ENCODE measurements at regions not wholly inside any gene's neighbourhood (a gene's known extent, or its start where the extent isn't known, plus 50 kb on each side); places are given as distances from the start of the nearest gene placed in this dataset.

DNA sequence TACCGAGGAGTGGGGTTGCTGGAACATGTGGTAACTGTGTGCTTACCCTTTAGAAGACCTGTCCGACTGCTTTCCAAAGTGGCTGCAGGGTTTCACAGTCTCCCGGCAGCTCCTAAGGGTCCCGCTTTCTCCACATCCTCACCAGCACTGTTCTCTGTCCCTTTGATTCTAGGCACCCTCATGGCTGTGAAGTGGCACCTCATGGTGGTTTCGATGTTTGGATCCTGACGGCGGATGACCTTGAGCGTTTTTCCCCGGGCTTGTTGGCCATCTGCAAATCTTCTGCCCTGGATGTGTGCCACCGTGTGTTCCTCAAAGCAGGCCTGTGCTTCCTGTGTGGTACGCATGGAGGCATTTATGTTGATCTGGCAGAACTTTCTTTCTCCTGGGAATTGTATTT lies 292.5 kb upstream of the HDAC4 start:
- H3K9ac ChIP-seq (ENCODE audit: low read length): no peak overlapping the region
- no peaks in the 10 kb centered on the region for H3K27me3 ChIP-seq (ENCODE audit: control insufficient read depth, insufficient read depth, low read length)
- H3K27ac ChIP-seq (ENCODE audit: low read depth, low read length): no peak overlapping the region

DNA sequence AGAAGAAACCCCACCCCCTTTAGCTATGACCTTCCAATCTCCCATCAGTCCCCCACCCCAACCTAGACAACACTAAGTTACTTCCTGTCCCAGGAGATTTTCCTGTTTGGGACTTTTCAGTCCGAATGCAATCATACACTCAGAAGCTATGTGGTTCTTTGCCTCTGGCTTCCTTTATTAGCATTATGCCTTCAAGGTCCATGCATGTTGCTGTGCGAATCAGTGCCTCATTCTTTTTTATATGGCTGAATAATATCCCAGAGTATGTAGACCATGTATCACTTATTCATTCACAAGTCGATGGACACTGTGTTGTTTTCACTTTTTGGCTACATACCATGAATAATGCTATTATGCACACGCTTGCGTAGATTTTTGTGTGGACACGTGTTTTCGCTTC lies 292.1 kb upstream of the HDAC4 start:
- H3K36me3 ChIP-seq (ENCODE audit: control insufficient read depth, insufficient read depth, low read length): no peaks in the 10 kb centered on the region
- no peak overlapping the region for H3K27ac ChIP-seq (ENCODE audit: low read depth, low read length)
- no peaks in the 10 kb centered on the region for H3K4me1 ChIP-seq (ENCODE audit: control insufficient read depth, insufficient read depth, low read length)
- H3K27me3 ChIP-seq (ENCODE audit: control insufficient read depth, insufficient read depth, low read length): no peaks in the 10 kb centered on the region
- H3K9ac ChIP-seq (ENCODE audit: low read length): no peak overlapping the region
- H3K4me3 ChIP-seq (ENCODE audit: low read length): no peak overlapping the region

More for the DNA sequence above, 292.5 kb upstream of the HDAC4 start:
- Histone ChIP-seq H3K4me1 (ENCODE audit: control insufficient read depth, insufficient read depth, low read length) (no peaks in the 10 kb centered on the region), H3K4me3 (ENCODE audit: low read length) (no peak overlapping the region), H3K36me3 (ENCODE audit: control insufficient read depth, insufficient read depth, low read length) (no peaks in the 10 kb centered on the region)

DNA sequence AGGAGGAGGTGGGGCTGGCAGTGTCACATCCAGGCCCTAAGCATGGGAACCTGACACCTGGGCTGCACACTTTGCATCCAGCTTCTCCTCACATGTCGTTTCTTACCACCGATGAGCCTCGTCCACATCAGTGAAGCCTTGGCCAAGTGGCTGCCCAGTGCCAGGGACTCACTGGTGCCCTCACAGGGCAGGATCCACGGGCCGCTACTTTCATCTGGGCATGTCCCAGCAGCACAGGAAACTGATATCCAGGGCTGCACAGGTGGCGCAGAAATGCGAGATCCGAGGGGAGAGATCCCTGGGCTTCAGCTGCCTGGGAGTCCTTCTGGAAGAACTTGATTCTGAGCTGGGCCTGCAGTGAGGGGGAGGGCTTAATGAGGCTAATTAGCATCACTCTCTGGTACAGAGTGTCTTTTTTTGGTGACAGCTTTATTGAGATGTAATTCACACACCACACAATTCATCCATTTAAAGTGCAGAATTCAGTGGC lies 291.6 kb upstream of the HDAC4 start:
- Histone ChIP-seq H3K9ac (ENCODE audit: low read length) (no peak overlapping the region), H3K4me1 (ENCODE audit: control insufficient read depth, insufficient read depth, low read length) (no peaks in the 10 kb centered on the region)

DNA sequence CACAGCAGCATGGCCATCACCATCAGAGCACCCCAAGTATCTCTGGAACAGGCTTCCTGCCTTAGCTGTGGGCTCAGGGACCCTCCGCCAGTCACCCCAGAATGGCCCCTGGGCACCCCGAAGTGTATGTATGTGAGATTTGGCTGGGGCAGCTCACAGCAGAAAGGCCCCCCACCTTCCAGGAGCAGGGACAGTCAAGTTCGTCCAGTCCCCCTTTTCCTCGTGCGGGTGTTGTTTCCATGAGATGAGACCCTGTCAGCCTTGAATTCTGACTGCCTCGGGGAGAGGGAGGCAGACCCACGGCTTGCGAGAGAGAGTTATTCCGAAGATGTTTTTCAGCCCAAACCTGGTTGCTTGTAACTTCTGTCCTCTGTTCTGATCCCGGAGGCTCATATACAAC lies 290.9 kb upstream of the HDAC4 start:
- H3K36me3 ChIP-seq (ENCODE audit: control insufficient read depth, insufficient read depth, low read length): no peaks in the 10 kb centered on the region
- H3K4me3 ChIP-seq (ENCODE audit: low read length): no peak overlapping the region
- H3K27ac ChIP-seq (ENCODE audit: low read depth, low read length): no peak overlapping the region
- no peaks in the 10 kb centered on the region for H3K4me1 ChIP-seq (ENCODE audit: control insufficient read depth, insufficient read depth, low read length)
- H3K9ac ChIP-seq (ENCODE audit: low read length): no peak overlapping the region
- H3K27me3 ChIP-seq (ENCODE audit: control insufficient read depth, insufficient read depth, low read length): no peaks in the 10 kb centered on the region

More for the DNA sequence above, 291.6 kb upstream of the HDAC4 start:
- H3K27me3 ChIP-seq (ENCODE audit: control insufficient read depth, insufficient read depth, low read length): no peaks in the 10 kb centered on the region
- no peak overlapping the region for H3K4me3 ChIP-seq (ENCODE audit: low read length)
- H3K27ac ChIP-seq (ENCODE audit: low read depth, low read length): no peak overlapping the region
- H3K36me3 ChIP-seq (ENCODE audit: control insufficient read depth, insufficient read depth, low read length): no peaks in the 10 kb centered on the region

DNA sequence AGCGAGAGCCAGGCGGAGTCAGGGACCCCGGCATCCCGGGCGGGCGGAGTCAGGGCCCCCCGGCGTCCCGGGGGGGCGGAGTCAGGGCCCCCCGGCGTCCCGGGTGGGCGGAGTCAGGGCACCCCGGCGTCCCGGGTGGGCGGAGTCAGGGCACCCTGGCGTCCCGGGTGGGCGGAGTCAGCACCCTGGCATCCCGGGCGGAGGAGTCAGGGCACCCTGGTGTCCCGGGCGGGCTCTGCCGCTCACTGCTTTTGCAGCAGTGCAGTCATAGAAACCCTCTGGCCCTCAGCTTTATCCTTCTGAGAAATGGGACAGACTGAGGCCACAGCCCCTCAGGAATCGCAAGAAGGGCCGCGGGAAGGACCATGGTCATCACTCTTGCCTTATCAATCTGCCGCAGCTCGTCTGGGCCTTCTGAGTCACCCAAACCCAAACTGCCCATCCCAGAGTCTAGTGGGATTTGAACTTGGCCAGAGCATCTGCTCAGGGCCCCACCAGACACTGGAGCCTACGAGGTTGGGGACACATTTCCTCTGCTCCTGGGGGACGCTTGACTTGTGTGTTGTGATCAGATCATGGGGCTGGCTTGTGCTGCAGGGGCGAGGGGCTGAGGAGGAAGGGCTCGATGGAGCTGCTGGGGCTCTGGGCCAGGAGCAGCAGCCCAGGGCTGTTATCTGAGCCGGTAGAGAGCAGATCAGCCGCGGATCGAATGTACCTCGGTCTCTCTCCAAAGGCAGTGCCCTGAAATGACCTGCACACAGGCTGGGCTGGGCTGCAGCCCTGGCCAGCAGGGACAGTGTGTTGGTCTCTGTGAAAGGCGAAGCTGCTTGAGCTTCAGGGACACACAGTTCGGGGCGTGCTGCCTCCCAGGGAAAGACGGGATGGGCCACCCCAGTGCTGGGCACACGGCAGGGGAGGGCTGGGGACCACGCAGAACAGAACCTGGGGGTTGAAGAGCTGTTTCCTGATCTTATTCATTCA lies 290.1 kb upstream of the HDAC4 start:
- no peaks in the 10 kb centered on the region for H3K4me1 ChIP-seq (ENCODE audit: control insufficient read depth, insufficient read depth, low read length)
- H3K27ac ChIP-seq (ENCODE audit: low read depth, low read length): no peak overlapping the region
- no peaks in the 10 kb centered on the region for H3K27me3 ChIP-seq (ENCODE audit: control insufficient read depth, insufficient read depth, low read length)
- no peak overlapping the region for H3K4me3 ChIP-seq (ENCODE audit: low read length)
- no peak overlapping the region for H3K9ac ChIP-seq (ENCODE audit: low read length)
- H3K36me3 ChIP-seq (ENCODE audit: control insufficient read depth, insufficient read depth, low read length): no peaks in the 10 kb centered on the region

DNA sequence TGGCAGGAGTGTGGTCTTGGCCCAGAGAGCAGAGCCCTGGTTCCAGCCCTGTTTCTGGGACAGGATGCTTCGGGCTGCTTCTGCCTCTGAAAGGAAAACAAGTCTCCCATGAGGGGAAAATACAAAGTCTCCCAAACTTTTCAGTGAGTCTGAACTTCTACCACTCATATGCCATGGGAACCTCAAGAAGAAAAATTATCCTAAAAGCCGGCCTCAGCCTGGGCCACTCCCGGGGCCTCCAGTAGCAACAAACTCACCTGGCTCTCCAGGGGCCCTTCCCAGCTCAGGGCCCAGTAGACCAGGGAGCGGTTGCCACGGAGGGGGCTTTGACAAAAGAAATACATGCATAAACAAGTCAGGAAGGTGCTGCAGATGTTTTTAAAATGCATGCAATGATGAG lies 289.2 kb upstream of the HDAC4 start:
- H3K9ac ChIP-seq (ENCODE audit: low read length): no peak overlapping the region
- no peaks in the 10 kb centered on the region for H3K27me3 ChIP-seq (ENCODE audit: control insufficient read depth, insufficient read depth, low read length)
- no peak overlapping the region for H3K27ac ChIP-seq (ENCODE audit: low read depth, low read length)
- no peaks in the 10 kb centered on the region for H3K36me3 ChIP-seq (ENCODE audit: control insufficient read depth, insufficient read depth, low read length)
- H3K4me3 ChIP-seq (ENCODE audit: low read length): no peak overlapping the region
- no peaks in the 10 kb centered on the region for H3K4me1 ChIP-seq (ENCODE audit: control insufficient read depth, insufficient read depth, low read length)

DNA sequence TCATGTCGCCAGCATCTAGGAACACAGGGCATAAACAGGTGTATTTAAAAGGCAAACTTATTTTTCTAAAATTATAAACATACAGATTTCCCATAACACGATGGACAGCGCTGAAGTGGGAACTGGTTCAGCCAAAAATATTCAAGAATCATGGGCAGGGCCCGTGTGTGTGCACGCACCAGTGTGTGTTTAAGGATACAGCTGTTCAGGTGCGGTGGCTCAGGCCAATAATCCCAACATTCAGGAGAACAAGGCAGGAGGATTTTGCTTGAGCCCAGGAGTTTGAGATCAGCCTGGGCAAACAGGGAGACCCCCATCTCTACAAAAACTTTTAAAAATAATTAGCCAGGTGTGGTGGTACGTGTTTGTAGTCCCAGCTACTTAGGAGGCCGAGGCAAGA lies 288.6 kb upstream of the HDAC4 start:
- H3K27ac ChIP-seq (ENCODE audit: low read depth, low read length): no peak overlapping the region
- no peak overlapping the region for H3K4me3 ChIP-seq (ENCODE audit: low read length)
- H3K4me1 ChIP-seq (ENCODE audit: control insufficient read depth, insufficient read depth, low read length): no peaks in the 10 kb centered on the region
- H3K27me3 ChIP-seq (ENCODE audit: control insufficient read depth, insufficient read depth, low read length): no peaks in the 10 kb centered on the region
- no peak overlapping the region for H3K9ac ChIP-seq (ENCODE audit: low read length)
- H3K36me3 ChIP-seq (ENCODE audit: control insufficient read depth, insufficient read depth, low read length): no peaks in the 10 kb centered on the region

DNA sequence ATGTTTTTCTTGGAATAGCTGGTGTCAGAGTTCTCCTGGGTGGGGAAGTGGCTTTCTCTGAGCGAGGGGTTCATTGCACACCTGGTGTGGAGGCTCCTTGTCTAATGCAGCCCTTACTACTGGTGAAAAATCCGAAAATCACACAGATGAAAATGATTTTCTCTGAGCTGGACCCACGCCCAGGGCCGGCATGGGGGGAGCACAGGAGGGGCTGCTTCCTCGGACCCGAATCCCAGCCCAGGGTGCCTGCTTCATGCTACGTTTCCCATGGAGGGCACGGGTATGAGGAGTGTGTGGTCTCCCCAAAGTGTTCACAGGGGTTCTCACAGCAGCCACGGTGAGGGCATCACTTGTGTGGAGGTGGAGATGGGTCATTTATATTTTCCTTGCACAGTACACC lies 288.0 kb upstream of the HDAC4 start:
- H3K36me3 ChIP-seq (ENCODE audit: control insufficient read depth, insufficient read depth, low read length): no peaks in the 10 kb centered on the region

DNA sequence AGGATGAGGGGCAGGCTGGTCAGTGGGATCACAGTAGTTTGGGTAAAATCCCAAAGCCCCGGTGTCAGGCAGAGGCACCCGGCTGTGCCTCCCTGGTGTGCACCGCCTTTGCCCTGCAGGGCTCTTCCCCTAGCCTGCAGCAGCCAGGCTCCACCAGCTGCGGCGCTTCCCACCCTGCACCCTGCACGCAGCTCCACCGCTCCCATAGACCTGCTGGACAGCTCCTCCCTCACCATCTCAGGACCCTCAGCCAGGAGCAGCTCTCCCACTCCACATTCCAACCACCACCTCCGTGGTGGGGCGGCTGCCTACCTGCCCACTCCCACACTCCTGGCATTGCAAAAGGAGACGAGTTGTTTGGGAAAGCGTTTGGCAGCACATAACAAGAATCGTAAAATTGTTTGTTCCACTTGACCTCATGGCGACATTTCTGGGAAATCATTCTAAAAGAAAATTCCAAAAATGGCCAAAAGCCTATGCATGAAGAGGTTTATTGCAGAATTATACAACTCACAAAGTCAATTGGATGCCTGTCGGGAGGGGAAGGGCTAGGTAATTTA lies 287.4 kb upstream of the HDAC4 start:
- Histone ChIP-seq H3K27me3 (ENCODE audit: control insufficient read depth, insufficient read depth, low read length) (no peaks in the 10 kb centered on the region), H3K9ac (ENCODE audit: low read length) (no peak overlapping the region), H3K27ac (ENCODE audit: low read depth, low read length) (no peak overlapping the region), H3K4me1 (ENCODE audit: control insufficient read depth, insufficient read depth, low read length) (no peaks in the 10 kb centered on the region), H3K36me3 (ENCODE audit: control insufficient read depth, insufficient read depth, low read length) (no peaks in the 10 kb centered on the region), H3K4me3 (ENCODE audit: low read length) (no peak overlapping the region)

More for the DNA sequence above, 288.0 kb upstream of the HDAC4 start:
- Histone ChIP-seq H3K4me1 (ENCODE audit: control insufficient read depth, insufficient read depth, low read length) (no peaks in the 10 kb centered on the region), H3K27ac (ENCODE audit: low read depth, low read length) (no peak overlapping the region), H3K4me3 (ENCODE audit: low read length) (no peak overlapping the region), H3K9ac (ENCODE audit: low read length) (no peak overlapping the region), H3K27me3 (ENCODE audit: control insufficient read depth, insufficient read depth, low read length) (no peaks in the 10 kb centered on the region)

DNA sequence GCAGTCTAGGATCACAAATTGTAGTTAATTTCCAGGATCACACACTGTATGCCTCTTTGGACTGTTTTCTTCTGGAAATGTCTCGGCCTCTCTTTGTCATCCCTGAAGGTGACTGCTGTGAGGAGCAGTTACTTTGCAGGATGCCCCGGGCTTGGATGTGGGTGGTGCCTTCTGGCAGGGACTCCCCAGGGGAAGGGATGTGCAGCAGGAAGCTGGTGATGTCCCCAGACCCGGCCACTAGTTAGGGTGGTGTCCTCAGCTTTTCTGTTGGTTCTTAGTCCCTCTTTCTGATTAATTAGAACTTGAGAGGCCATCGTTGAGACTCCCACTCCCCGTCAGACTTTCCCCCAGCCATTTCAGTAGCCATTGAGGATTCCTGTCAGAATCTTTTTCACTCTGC lies 286.6 kb upstream of the HDAC4 start:
- no peaks in the 10 kb centered on the region for H3K4me1 ChIP-seq (ENCODE audit: control insufficient read depth, insufficient read depth, low read length)
- no peak overlapping the region for H3K9ac ChIP-seq (ENCODE audit: low read length)
- H3K4me3 ChIP-seq (ENCODE audit: low read length): no peak overlapping the region
- H3K27me3 ChIP-seq (ENCODE audit: control insufficient read depth, insufficient read depth, low read length): no peaks in the 10 kb centered on the region
- H3K27ac ChIP-seq (ENCODE audit: low read depth, low read length): no peak overlapping the region
- H3K36me3 ChIP-seq (ENCODE audit: control insufficient read depth, insufficient read depth, low read length): no peaks in the 10 kb centered on the region

DNA sequence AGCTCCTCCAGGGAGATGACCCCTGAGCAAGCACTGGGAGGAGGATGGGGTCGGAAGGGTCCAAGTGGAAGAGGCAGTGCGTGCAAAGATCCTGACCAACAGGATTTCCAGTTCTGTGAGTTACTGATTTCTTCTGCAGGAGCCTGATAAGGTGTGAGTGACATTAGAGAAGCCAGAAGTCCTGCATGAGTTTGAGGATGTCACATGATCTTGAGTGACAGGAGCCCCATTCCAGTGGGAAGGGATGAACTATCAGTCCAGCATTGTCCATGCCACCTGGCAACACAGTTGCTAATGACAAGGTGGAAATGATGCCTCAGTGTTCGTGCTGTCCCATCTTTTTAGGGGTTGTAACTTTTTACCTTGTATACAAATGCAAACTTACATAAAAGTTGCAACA lies 285.1 kb upstream of the HDAC4 start:
- H3K36me3 ChIP-seq (ENCODE audit: control insufficient read depth, insufficient read depth, low read length): no peaks in the 10 kb centered on the region
- no peak overlapping the region for H3K4me3 ChIP-seq (ENCODE audit: low read length)
- H3K9ac ChIP-seq (ENCODE audit: low read length): no peak overlapping the region
- no peak overlapping the region for H3K27ac ChIP-seq (ENCODE audit: low read depth, low read length)
- H3K27me3 ChIP-seq (ENCODE audit: control insufficient read depth, insufficient read depth, low read length): no peaks in the 10 kb centered on the region
- no peaks in the 10 kb centered on the region for H3K4me1 ChIP-seq (ENCODE audit: control insufficient read depth, insufficient read depth, low read length)

DNA sequence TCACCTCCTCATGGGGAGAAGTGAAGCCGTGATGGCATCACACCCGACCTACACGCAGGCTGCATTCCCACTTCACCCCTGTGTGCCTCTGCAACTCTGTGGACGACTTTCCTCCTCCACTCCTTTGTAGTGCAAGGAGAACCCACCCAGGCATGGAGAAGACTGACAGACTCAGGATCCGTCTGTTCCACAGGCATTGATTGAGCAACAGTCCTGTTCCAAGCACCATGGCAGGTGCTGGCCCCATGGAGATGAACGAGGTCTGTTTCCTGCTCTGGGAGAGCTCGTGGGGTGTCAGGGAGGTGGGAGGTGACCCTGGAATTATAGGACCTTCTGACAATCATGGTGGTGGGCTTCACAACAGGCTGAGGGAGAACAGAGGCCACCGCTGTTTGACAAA lies 284.7 kb upstream of the HDAC4 start:
- Histone ChIP-seq H3K4me1 (ENCODE audit: control insufficient read depth, insufficient read depth, low read length) (no peaks in the 10 kb centered on the region), H3K27me3 (ENCODE audit: control insufficient read depth, insufficient read depth, low read length) (no peaks in the 10 kb centered on the region), H3K27ac (ENCODE audit: low read depth, low read length) (no peak overlapping the region), H3K36me3 (ENCODE audit: control insufficient read depth, insufficient read depth, low read length) (no peaks in the 10 kb centered on the region), H3K4me3 (ENCODE audit: low read length) (no peak overlapping the region), H3K9ac (ENCODE audit: low read length) (no peak overlapping the region)

DNA sequence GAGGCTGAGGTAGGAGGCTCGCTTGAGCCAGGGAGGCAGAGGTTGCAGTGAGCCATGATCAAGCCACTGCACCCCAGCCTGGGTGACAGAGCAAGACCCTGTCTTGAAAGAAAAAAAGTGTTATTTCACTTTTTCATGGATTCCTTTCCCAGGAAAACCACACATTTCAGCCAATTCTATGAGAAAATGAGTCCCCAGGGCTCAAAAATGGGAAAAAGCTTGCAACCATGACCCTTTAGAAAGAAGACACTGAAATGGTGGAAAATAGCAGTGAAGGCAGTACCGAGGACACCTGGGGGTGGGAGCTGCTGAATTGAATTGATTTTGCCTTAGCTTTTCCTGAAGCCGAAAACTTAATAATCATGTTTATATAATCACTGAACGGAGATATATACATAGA lies 284.2 kb upstream of the HDAC4 start:
- Histone ChIP-seq H3K27ac (ENCODE audit: low read depth, low read length) (no peak overlapping the region), H3K4me1 (ENCODE audit: control insufficient read depth, insufficient read depth, low read length) (no peaks in the 10 kb centered on the region), H3K9ac (ENCODE audit: low read length) (no peak overlapping the region), H3K4me3 (ENCODE audit: low read length) (no peak overlapping the region), H3K36me3 (ENCODE audit: control insufficient read depth, insufficient read depth, low read length) (no peaks in the 10 kb centered on the region), H3K27me3 (ENCODE audit: control insufficient read depth, insufficient read depth, low read length) (no peaks in the 10 kb centered on the region)

All from rectal smooth muscle tissue (tissue), 1 donor.